IMR-90 (cell line): ENCODE measurements at regions not wholly inside any gene's neighbourhood (a gene's known extent, or its start where the extent isn't known, plus 50 kb on each side); places are given as distances from the start of the nearest gene placed in this dataset.

Experiments used
- ATAC-seq: fragments of 200-7000 bp; cut with Tn5 transposase; 2 replicates; pipeline ENCODE4 v1.9.1; 2020; ENCODE audit warnings: low read depth, mild to moderate bottlenecking, moderate library complexity
- BruUV-seq: library from RNA; stranded (reverse); fragments of 400-500 nt; replicated peaks from 2 replicates; lab custom pipeline; 2021; lab: Mats Ljungman, UMichigan
- CTCF ChIA-PET: fragments of 300-600 bp; formaldehyde crosslinking; extraction: SDS; loops from one replicate; lab custom pipeline; 2021; ENCODE audit warnings: antibody characterized with exemption; lab: Yijun Ruan, JAX
- POLR2A ChIA-PET: fragments of 300-600 bp; sonication (Branson Sonifier 250); formaldehyde crosslinking; loops from one replicate; lab custom pipeline; 2022; ENCODE audit warnings: antibody characterized with exemption; ENCODE audit not compliant: unreplicated experiment; lab: Charles Lee
- DNase-seq: peaks from one replicate; pipeline ENCODE4 v3.0.0; 2013
- H2AFZ ChIP-seq: replicated peaks from 2 replicates; pipeline ENCODE3; 2013; ENCODE audit warnings: low read length, mild to moderate bottlenecking; ENCODE audit not compliant: poor library complexity
- H2AK5ac ChIP-seq: 2 replicates; pipeline ENCODE4 v1.6.1; 2013; ENCODE audit warnings: low read depth, low read length, inconsistent platforms
- H2AK9ac ChIP-seq: replicated peaks from 2 replicates; pipeline ENCODE3; 2013; ENCODE audit warnings: mild to moderate bottlenecking, low read depth, low read length, moderate library complexity; ENCODE audit not compliant: poor library complexity
- H2BK120ac ChIP-seq: 2 replicates; pipeline ENCODE4 v1.6.1; 2013; ENCODE audit warnings: low read depth, low read length, inconsistent platforms
- H2BK15ac ChIP-seq: 3 replicates; pipeline ENCODE4 v1.6.1; 2013; ENCODE audit warnings: low read depth, low read length, inconsistent platforms
- H2BK20ac ChIP-seq: 2 replicates; pipeline ENCODE4 v1.6.1; 2013; ENCODE audit warnings: low read depth, mild to moderate bottlenecking, inconsistent platforms, low read length, moderate library complexity
- H2BK5ac ChIP-seq: 2 replicates; pipeline ENCODE4 v1.6.1; 2013; ENCODE audit warnings: mild to moderate bottlenecking, low read depth, low read length, inconsistent platforms; ENCODE audit not compliant: poor library complexity, severe bottlenecking
- H3K14ac ChIP-seq: replicated peaks from 2 replicates; pipeline ENCODE4 v1.6.1; 2013; ENCODE audit warnings: low read depth, low read length, inconsistent platforms
- H3K18ac ChIP-seq: 2 replicates; pipeline ENCODE4 v1.6.1; 2013; ENCODE audit warnings: low read depth, low read length, control low read depth
- H3K23ac ChIP-seq: 2 replicates; pipeline ENCODE4 v1.6.1; 2013; ENCODE audit warnings: low read depth, low read length, inconsistent platforms
- H3K27ac ChIP-seq: 2 replicates; pipeline ENCODE4 v1.5.1; 2013; ENCODE audit warnings: mild to moderate bottlenecking, control low read depth, low read length; ENCODE audit not compliant: insufficient read depth
- H3K27me3 ChIP-seq: 2 replicates; pipeline ENCODE4 v1.6.1; 2013; ENCODE audit warnings: low read length; ENCODE audit not compliant: control insufficient read depth, insufficient read depth
- H3K36me3 ChIP-seq: 2 replicates; pipeline ENCODE4 v1.6.1; 2013; ENCODE audit warnings: low read length, mixed read lengths; ENCODE audit not compliant: control insufficient read depth, insufficient read depth
- H3K4ac ChIP-seq: 2 replicates; pipeline ENCODE4 v1.6.1; 2013; ENCODE audit warnings: low read depth, low read length, inconsistent platforms
- H3K4me1 ChIP-seq: 2 replicates; pipeline ENCODE4 v1.6.1; 2013; ENCODE audit warnings: low read length, mixed read lengths; ENCODE audit not compliant: control insufficient read depth, insufficient read depth
- H3K4me2 ChIP-seq: 2 replicates; pipeline ENCODE4 v1.6.1; 2013; ENCODE audit warnings: low read depth, mild to moderate bottlenecking, control low read depth, low read length, moderate library complexity
- H3K4me3 ChIP-seq: 2 replicates; pipeline ENCODE4 v1.5.1; 2013; ENCODE audit warnings: low read depth, mild to moderate bottlenecking, control low read depth, low read length, moderate library complexity; ENCODE audit not compliant: insufficient read depth
- H3K56ac ChIP-seq: 2 replicates; pipeline ENCODE4 v1.6.1; 2013; ENCODE audit warnings: low read length, inconsistent platforms; ENCODE audit not compliant: insufficient read depth; ENCODE audit errors: extremely low read depth
- H3K79me1 ChIP-seq, 2 experiments: 2 replicates each; pipeline ENCODE4 v1.6.1; 2013; ENCODE audit warnings: low read length in 2 of 2, inconsistent platforms in 1 of 2, low read depth in 1 of 2
- H3K9ac ChIP-seq: 2 replicates; pipeline ENCODE4 v1.6.1; 2013; ENCODE audit warnings: low read depth, low read length, control low read depth
- H3K9me1 ChIP-seq: 2 replicates; pipeline ENCODE4 v1.6.1; 2013; ENCODE audit warnings: low read length, inconsistent platforms; ENCODE audit not compliant: insufficient read depth
- H3K9me3 ChIP-seq: 2 replicates; pipeline ENCODE4 v1.6.1; 2013; ENCODE audit warnings: low read length; ENCODE audit not compliant: control insufficient read depth, insufficient read depth
- H4K20me1 ChIP-seq: 2 replicates; pipeline ENCODE4 v1.6.1; 2013; ENCODE audit warnings: low read length, inconsistent platforms; ENCODE audit not compliant: insufficient read depth
- H4K5ac ChIP-seq: 2 replicates; pipeline ENCODE4 v1.6.1; 2013; ENCODE audit warnings: mild to moderate bottlenecking, low read depth, low read length, control low read depth
- H4K8ac ChIP-seq, 2 experiments: 2 replicates each; pipeline ENCODE4 v1.6.1; 2013; ENCODE audit warnings: low read depth in 2 of 2, low read length in 2 of 2, control low read depth in 1 of 2, inconsistent platforms in 1 of 2
- H4K91ac ChIP-seq: 2 replicates; pipeline ENCODE4 v1.6.1; 2013; ENCODE audit warnings: low read depth, low read length, inconsistent platforms; ENCODE audit not compliant: insufficient read depth
- BHLHE40 ChIP-seq: fragments of 150-350 bp; IDR thresholded peaks from 2 replicates; pipeline ENCODE4 v1.6.1; 2016; ENCODE audit warnings: mild to moderate bottlenecking, low read depth, low read length
- CEBPB ChIP-seq: IDR thresholded peaks from 2 replicates; pipeline ENCODE4 v1.6.1; 2012; ENCODE audit warnings: low read depth, low read length, improper control_type of control experiment
- CHD1 ChIP-seq: IDR thresholded peaks from 2 replicates; pipeline ENCODE4 v1.6.1; 2012; ENCODE audit warnings: low read depth, low read length, improper control_type of control experiment
- CTCF ChIP-seq: conservative IDR thresholded peaks from 2 replicates; pipeline ENCODE4 v1.5.1; 2012; ENCODE audit warnings: mild to moderate bottlenecking, low read depth, low read length, improper control_type of control experiment
- ELK1 ChIP-seq: fragments of 150-350 bp; IDR thresholded peaks from 2 replicates; pipeline ENCODE4 v1.6.1; 2016; ENCODE audit warnings: low read depth, mild to moderate bottlenecking, low read length, moderate library complexity, borderline replicate concordance
- MAZ ChIP-seq: IDR thresholded peaks from 2 replicates; pipeline ENCODE4 v1.6.1; 2012; ENCODE audit warnings: low read depth, mild to moderate bottlenecking, low read length, improper control_type of control experiment, moderate library complexity, borderline replicate concordance
- MXI1 ChIP-seq: IDR thresholded peaks from 2 replicates; pipeline ENCODE4 v1.6.1; 2012; ENCODE audit warnings: low read depth, mild to moderate bottlenecking, low read length, moderate library complexity, borderline replicate concordance
- NFE2L2 ChIP-seq: fragments of 150-350 bp; IDR thresholded peaks from 2 replicates; pipeline ENCODE4 v1.6.1; 2016; ENCODE audit warnings: low read depth, mild to moderate bottlenecking, low read length
- POLR2A ChIP-seq: IDR thresholded peaks from 2 replicates; pipeline ENCODE4 v1.6.1; 2012; ENCODE audit warnings: mild to moderate bottlenecking, low read depth, low read length
- RAD21 ChIP-seq: IDR thresholded peaks from 2 replicates; pipeline ENCODE4 v1.6.1; 2012; ENCODE audit warnings: low read length, improper control_type of control experiment
- RCOR1 ChIP-seq: IDR thresholded peaks from 2 replicates; pipeline ENCODE4 v1.6.1; 2012; ENCODE audit warnings: mild to moderate bottlenecking, low read length, improper control_type of control experiment; ENCODE audit not compliant: insufficient replicate concordance
- RFX5 ChIP-seq: IDR thresholded peaks from 2 replicates; pipeline ENCODE4 v1.8.0; 2012; ENCODE audit warnings: low read depth, mild to moderate bottlenecking, low read length, moderate library complexity
- SMC3 ChIP-seq: fragments of 150-350 bp; IDR thresholded peaks from 2 replicates; pipeline ENCODE4 v1.6.1; 2016; ENCODE audit warnings: low read depth, mild to moderate bottlenecking, antibody characterized with exemption, low read length, moderate library complexity
- USF2 ChIP-seq: fragments of 150-350 bp; IDR thresholded peaks from 2 replicates; pipeline ENCODE4 v1.6.1; 2017; ENCODE audit warnings: mild to moderate bottlenecking, antibody characterized with exemption, low read length, low read depth
- WGBS, 2 experiments: methylation state at CpG; one replicate each; pipeline versions ENCODE4 v1.1.5 to v1.1.7; 2013; ENCODE audit warnings: missing lambda C conversion rate in 2 of 2; ENCODE audit not compliant: insufficient read length in 1 of 2; ENCODE audit errors: extremely low coverage in 2 of 2; 5-methylcytosine and 5-hydroxymethylcytosine counted together
- dilution Hi-C: fragments of 300-500 bp; cut with HindIII; formaldehyde crosslinking; loops from one replicate; pipeline ENCODE4 v1.14.3; 2018; ENCODE audit warnings: low sequenced_read_pairs; ENCODE audit not compliant: unreplicated experiment
- in situ Hi-C: fragments of 300-500 bp; cut with MboI; formaldehyde crosslinking; loops from 3 replicates; pipeline ENCODE4 v1.14.3; 2019; ENCODE audit warnings: low sequenced_read_pairs, inconsistent platforms, mixed read lengths
- intact Hi-C: fragments of 100-400 bp; cut with micrococcal nuclease; formaldehyde crosslinking; loops from 2 replicates; pipeline ENCODE4 v1.10.0; 2022

- Histone ChIP-seq H2BK120ac (no peak overlapping the region), H2BK15ac (no peak overlapping the region), H4K91ac (no peak overlapping the region), H3K4me1 (no peaks in the 10 kb centered on the region), H3K4ac (no peak overlapping the region), H3K56ac (no peak overlapping the region), H3K4me2 (no peak overlapping the region), H3K14ac (no peak overlapping the region), H3K36me3 (no peaks in the 10 kb centered on the region), H3K79me1 (no peaks in the 10 kb centered on the region), H3K4me3 (no peak overlapping the region), H3K9ac (no peak overlapping the region), H2BK20ac (no peak overlapping the region), H2AK9ac (no peak overlapping the region), H4K5ac (no peak overlapping the region), H2AFZ (no peak overlapping the region), H3K27me3 (peaks cover 7% of the 10 kb centered on the region), H3K9me1 (no peaks in the 10 kb centered on the region), H4K8ac (no peak overlapping the region), H3K9me3 (no peaks in the 10 kb centered on the region), H2BK5ac (no peak overlapping the region), H2AK5ac (no peak overlapping the region), H3K27ac (no peak overlapping the region), H3K23ac (no peak overlapping the region), H3K18ac (no peak overlapping the region), H4K20me1 (no peaks in the 10 kb centered on the region)
- WGBS, 2 experiments = no CpG with 5 or more reads among the region's 2 CpGs
- in situ Hi-C loops (no loop called here), intact Hi-C loops (no loop called here), dilution Hi-C loops (no loop called here)
- TF ChIP-seq USF2 (no peak), MXI1 (no peak), RAD21 (no peak), RCOR1 (no peak), MAZ (no peak), BHLHE40 (no peak), CEBPB (no peak), POLR2A (no peak), SMC3 (no peak), ELK1 (no peak), CTCF (no peak), NFE2L2 (no peak), CHD1 (no peak), RFX5 (no peak)
- CTCF ChIA-PET = interaction anchor here (1.3 kb wide), 1 partner anchor 21 kb away, joined by 3 read pairs; no protein-coding TSS in a partner anchor
- no peak for ATAC-seq
- no TSS peak for BruUV-seq
- POLR2A ChIA-PET = no interaction called here
- DNase-seq = no peak
Measured at GRCh38 chr2:204046145-204046544, 109.6 kb downstream of the ICOS start.
